ENCODE measurements at regions not wholly inside any gene's neighbourhood (a gene's known extent, or its start where the extent isn't known, plus 50 kb on each side); places are given as distances from the start of the nearest gene placed in this dataset.

- H3K36me3 ChIP-seq (ENCODE audit: insufficient read depth, low read length): no peaks in the 10 kb centered on the region
- H3K9me3 ChIP-seq (ENCODE audit: low read length): no peaks in the 10 kb centered on the region
- no peak overlapping the region for H3K27ac ChIP-seq (ENCODE audit: low read depth, low read length, poor library complexity, severe bottlenecking)
- H3K9ac ChIP-seq (ENCODE audit: low read length): no peak overlapping the region
- no peaks in the 10 kb centered on the region for H4K20me1 ChIP-seq (ENCODE audit: insufficient read depth, low read length)
- no peak for TF ChIP-seq EZH2 (IDR thresholded peaks at IDR 0.05; ENCODE audit: borderline replicate concordance, low read length)
- TF ChIP-seq CTCF (IDR thresholded peaks at IDR 0.05; ENCODE audit: low read length): no peak
- H3K4me1 ChIP-seq (ENCODE audit: insufficient read depth, low read length, severe bottlenecking): no peaks in the 10 kb centered on the region
- H3K9me2 ChIP-seq (ENCODE audit: low read depth, low read length): no peaks in the 10 kb centered on the region
- H3K27me3 ChIP-seq (ENCODE audit: insufficient read depth, low read length): no peaks in the 10 kb centered on the region
- H2AFZ ChIP-seq (ENCODE audit: low read length): no peak overlapping the region
- no peaks in the 10 kb centered on the region for H3F3A ChIP-seq (ENCODE audit: insufficient read depth, low read length)
- no peak overlapping the region for H3K4me2 ChIP-seq (ENCODE audit: low read length)
- H3K79me2 ChIP-seq (ENCODE audit: insufficient read depth, low read length): no peaks in the 10 kb centered on the region
- H3K4me3 ChIP-seq (ENCODE audit: low read depth, low read length, poor library complexity, severe bottlenecking): no peak overlapping the region
Observed at GRCh38 chr4:100682477-100683218, 164.8 kb upstream of the EMCN start.

GRCh38 chr4:100681289-100681688 is 163.5 kb upstream of the EMCN start:
- TF ChIP-seq EZH2 (IDR thresholded peaks at IDR 0.05; ENCODE audit: borderline replicate concordance, low read length) (no peak), CTCF (IDR thresholded peaks at IDR 0.05; ENCODE audit: low read length) (no peak)
- Histone ChIP-seq H3K4me3 (ENCODE audit: low read depth, low read length, poor library complexity, severe bottlenecking) (no peak overlapping the region), H3K4me1 (ENCODE audit: insufficient read depth, low read length, severe bottlenecking) (no peaks in the 10 kb centered on the region), H3K9ac (ENCODE audit: low read length) (no peak overlapping the region), H2AFZ (ENCODE audit: low read length) (no peak overlapping the region), H4K20me1 (ENCODE audit: insufficient read depth, low read length) (no peaks in the 10 kb centered on the region), H3K4me2 (ENCODE audit: low read length) (no peak overlapping the region), H3F3A (ENCODE audit: insufficient read depth, low read length) (no peaks in the 10 kb centered on the region), H3K36me3 (ENCODE audit: insufficient read depth, low read length) (no peaks in the 10 kb centered on the region), H3K79me2 (ENCODE audit: insufficient read depth, low read length) (no peaks in the 10 kb centered on the region), H3K9me3 (ENCODE audit: low read length) (no peaks in the 10 kb centered on the region), H3K27me3 (ENCODE audit: insufficient read depth, low read length) (no peaks in the 10 kb centered on the region), H3K9me2 (ENCODE audit: low read depth, low read length) (no peaks in the 10 kb centered on the region), H3K27ac (ENCODE audit: low read depth, low read length, poor library complexity, severe bottlenecking) (no peak overlapping the region)

- no peak for TF ChIP-seq CTCF (IDR thresholded peaks at IDR 0.05; ENCODE audit: low read length)
- TF ChIP-seq EZH2 (IDR thresholded peaks at IDR 0.05; ENCODE audit: borderline replicate concordance, low read length): no peak
- Histone ChIP-seq H3K79me2 (ENCODE audit: insufficient read depth, low read length) (no peaks in the 10 kb centered on the region), H3K4me2 (ENCODE audit: low read length) (no peak overlapping the region), H3K9me2 (ENCODE audit: low read depth, low read length) (no peaks in the 10 kb centered on the region), H3K4me1 (ENCODE audit: insufficient read depth, low read length, severe bottlenecking) (no peaks in the 10 kb centered on the region), H4K20me1 (ENCODE audit: insufficient read depth, low read length) (no peaks in the 10 kb centered on the region), H3K9ac (ENCODE audit: low read length) (no peak overlapping the region), H3K4me3 (ENCODE audit: low read depth, low read length, poor library complexity, severe bottlenecking) (no peak overlapping the region), H2AFZ (ENCODE audit: low read length) (no peak overlapping the region), H3K36me3 (ENCODE audit: insufficient read depth, low read length) (no peaks in the 10 kb centered on the region), H3K9me3 (ENCODE audit: low read length) (no peaks in the 10 kb centered on the region), H3K27ac (ENCODE audit: low read depth, low read length, poor library complexity, severe bottlenecking) (no peak overlapping the region), H3K27me3 (ENCODE audit: insufficient read depth, low read length) (no peaks in the 10 kb centered on the region), H3F3A (ENCODE audit: insufficient read depth, low read length) (no peaks in the 10 kb centered on the region)
Observed at GRCh38 chr4:100679926-100680325, 162.1 kb upstream of the EMCN start.
